ENCODE measurements at regions not wholly inside any gene's neighbourhood (a gene's known extent, or its start where the extent isn't known, plus 50 kb on each side); places are given as distances from the start of the nearest gene placed in this dataset.

- TF ChIP-seq, protein P1, sequence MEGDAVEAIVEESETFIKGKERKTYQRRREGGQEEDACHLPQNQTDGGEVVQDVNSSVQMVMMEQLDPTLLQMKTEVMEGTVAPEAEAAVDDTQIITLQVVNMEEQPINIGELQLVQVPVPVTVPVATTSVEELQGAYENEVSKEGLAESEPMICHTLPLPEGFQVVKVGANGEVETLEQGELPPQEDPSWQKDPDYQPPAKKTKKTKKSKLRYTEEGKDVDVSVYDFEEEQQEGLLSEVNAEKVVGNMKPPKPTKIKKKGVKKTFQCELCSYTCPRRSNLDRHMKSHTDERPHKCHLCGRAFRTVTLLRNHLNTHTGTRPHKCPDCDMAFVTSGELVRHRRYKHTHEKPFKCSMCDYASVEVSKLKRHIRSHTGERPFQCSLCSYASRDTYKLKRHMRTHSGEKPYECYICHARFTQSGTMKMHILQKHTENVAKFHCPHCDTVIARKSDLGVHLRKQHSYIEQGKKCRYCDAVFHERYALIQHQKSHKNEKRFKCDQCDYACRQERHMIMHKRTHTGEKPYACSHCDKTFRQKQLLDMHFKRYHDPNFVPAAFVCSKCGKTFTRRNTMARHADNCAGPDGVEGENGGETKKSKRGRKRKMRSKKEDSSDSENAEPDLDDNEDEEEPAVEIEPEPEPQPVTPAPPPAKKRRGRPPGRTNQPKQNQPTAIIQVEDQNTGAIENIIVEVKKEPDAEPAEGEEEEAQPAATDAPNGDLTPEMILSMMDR (optimal IDR thresholded peaks at IDR 0.05 in 1 of 3, IDR thresholded peaks at IDR 0.05 in 1 of 3, conservative IDR thresholded peaks at IDR 0.05 in 1 of 3; ENCODE audit: extremely low read depth in 1 of 3, insufficient read depth in 2 of 3, low read length in 3 of 3), result no peak
- TF ChIP-seq EZH2 (IDR thresholded peaks at IDR 0.05; ENCODE audit: low read length), result no peak
Measured at GRCh38 chr7:85483177-85483576, 296.3 kb upstream of the SEMA3D start.

All from keratinocyte (primary cell).